ENCODE measurements at regions not wholly inside any gene's neighbourhood (a gene's known extent, or its start where the extent isn't known, plus 50 kb on each side); places are given as distances from the start of the nearest gene placed in this dataset.

DNA sequence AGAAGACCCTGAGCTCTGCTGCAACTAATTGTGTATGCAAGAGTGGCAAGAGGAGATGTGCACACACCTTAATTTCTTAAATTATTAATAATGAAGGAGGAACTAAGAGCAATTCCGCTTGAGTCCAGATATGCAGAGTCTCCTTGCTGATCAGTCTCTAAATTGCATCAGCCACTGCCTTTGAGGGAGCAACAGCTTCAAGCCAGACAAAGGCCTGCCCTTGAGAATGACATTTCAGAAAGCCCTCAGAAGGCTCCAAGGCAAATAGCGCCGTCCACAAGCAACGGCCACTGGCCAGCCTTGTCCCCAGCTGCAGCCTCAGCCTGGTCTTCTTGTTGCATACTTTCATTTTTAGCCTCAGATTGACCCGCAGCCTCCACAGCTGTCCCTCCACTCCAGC, 110.6 kb upstream of the RNF32 start:
- Histone ChIP-seq H3K14ac (replicated peaks; ENCODE audit: low read depth, low read length) (no peak overlapping the region), H2BK5ac (ENCODE audit: low read depth, low read length, poor library complexity, severe bottlenecking) (no peak overlapping the region), H3K4me1 (ENCODE audit: control insufficient read depth, insufficient read depth, low read length) (no peaks in the 10 kb centered on the region), H2AFZ (replicated peaks; ENCODE audit: low read length, poor library complexity) (no peak overlapping the region), H2AK5ac (ENCODE audit: low read depth, low read length) (no peak overlapping the region), H2BK20ac (ENCODE audit: low read depth, low read length) (no peak overlapping the region), H2BK15ac (ENCODE audit: low read depth, low read length) (no peak overlapping the region), H3K4me2 (ENCODE audit: low read depth, low read length) (no peak overlapping the region), H4K20me1 (ENCODE audit: insufficient read depth, low read length) (no peaks in the 10 kb centered on the region), H2AK9ac (replicated peaks; ENCODE audit: low read depth, low read length, poor library complexity) (no peak overlapping the region), H3K27me3 (ENCODE audit: control insufficient read depth, insufficient read depth, low read length) (no peaks in the 10 kb centered on the region), H3K23ac (ENCODE audit: low read depth, low read length) (no peak overlapping the region), H3K27ac (ENCODE audit: insufficient read depth, low read length) (no peak overlapping the region), H4K91ac (ENCODE audit: insufficient read depth, low read depth, low read length) (no peak overlapping the region), H3K9me3 (ENCODE audit: control insufficient read depth, insufficient read depth, low read length) (peaks cover 5% of the 10 kb centered on the region; the same call in 1 of the 2 replicates), H3K4ac (ENCODE audit: low read depth, low read length) (no peak overlapping the region), H2BK120ac (ENCODE audit: low read depth, low read length) (no peak overlapping the region), H3K4me3 (ENCODE audit: insufficient read depth, low read depth, low read length) (no peak overlapping the region), H3K36me3 (ENCODE audit: control insufficient read depth, insufficient read depth, low read length) (no peaks in the 10 kb centered on the region), H3K9ac (ENCODE audit: low read depth, low read length) (no peak overlapping the region), H4K8ac (ENCODE audit: low read depth in 2 of 2, low read length in 2 of 2) (no peak overlapping the region), H3K56ac (ENCODE audit: extremely low read depth, insufficient read depth, low read length) (no peak overlapping the region), H3K9me1 (ENCODE audit: insufficient read depth, low read length) (no peaks in the 10 kb centered on the region), H3K18ac (ENCODE audit: low read depth, low read length) (no peak overlapping the region), H3K79me1 (ENCODE audit: low read depth in 1 of 2, low read length in 2 of 2) (no peaks in the 10 kb centered on the region), H4K5ac (ENCODE audit: low read depth, low read length) (no peak overlapping the region)
- BruUV-seq (replicated peaks), result no TSS peak
- in situ Hi-C loops (cut with MboI; ENCODE audit: low sequenced_read_pairs), result no loop called here
- TF ChIP-seq RAD21 (IDR thresholded peaks at IDR 0.05; ENCODE audit: low read length), result no peak
- TF ChIP-seq CEBPB (IDR thresholded peaks at IDR 0.05; ENCODE audit: low read depth, low read length), result no peak
- no peak for TF ChIP-seq CHD1 (IDR thresholded peaks at IDR 0.05; ENCODE audit: low read depth, low read length)
- no peak for TF ChIP-seq FOS (IDR thresholded peaks at IDR 0.05; ENCODE audit: low read depth, low read length)
- no peak for TF ChIP-seq BHLHE40 (IDR thresholded peaks at IDR 0.05; ENCODE audit: low read depth, low read length)
- TF ChIP-seq, protein P1, sequence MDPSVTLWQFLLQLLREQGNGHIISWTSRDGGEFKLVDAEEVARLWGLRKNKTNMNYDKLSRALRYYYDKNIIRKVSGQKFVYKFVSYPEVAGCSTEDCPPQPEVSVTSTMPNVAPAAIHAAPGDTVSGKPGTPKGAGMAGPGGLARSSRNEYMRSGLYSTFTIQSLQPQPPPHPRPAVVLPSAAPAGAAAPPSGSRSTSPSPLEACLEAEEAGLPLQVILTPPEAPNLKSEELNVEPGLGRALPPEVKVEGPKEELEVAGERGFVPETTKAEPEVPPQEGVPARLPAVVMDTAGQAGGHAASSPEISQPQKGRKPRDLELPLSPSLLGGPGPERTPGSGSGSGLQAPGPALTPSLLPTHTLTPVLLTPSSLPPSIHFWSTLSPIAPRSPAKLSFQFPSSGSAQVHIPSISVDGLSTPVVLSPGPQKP (IDR thresholded peaks at IDR 0.05; ENCODE audit: borderline replicate concordance, low read depth, low read length), result no peak
- TF ChIP-seq, protein P2, sequence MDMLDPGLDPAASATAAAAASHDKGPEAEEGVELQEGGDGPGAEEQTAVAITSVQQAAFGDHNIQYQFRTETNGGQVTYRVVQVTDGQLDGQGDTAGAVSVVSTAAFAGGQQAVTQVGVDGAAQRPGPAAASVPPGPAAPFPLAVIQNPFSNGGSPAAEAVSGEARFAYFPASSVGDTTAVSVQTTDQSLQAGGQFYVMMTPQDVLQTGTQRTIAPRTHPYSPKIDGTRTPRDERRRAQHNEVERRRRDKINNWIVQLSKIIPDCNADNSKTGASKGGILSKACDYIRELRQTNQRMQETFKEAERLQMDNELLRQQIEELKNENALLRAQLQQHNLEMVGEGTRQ (IDR thresholded peaks at IDR 0.05; ENCODE audit: low read depth, low read length), result no peak
- TF ChIP-seq, protein P3, sequence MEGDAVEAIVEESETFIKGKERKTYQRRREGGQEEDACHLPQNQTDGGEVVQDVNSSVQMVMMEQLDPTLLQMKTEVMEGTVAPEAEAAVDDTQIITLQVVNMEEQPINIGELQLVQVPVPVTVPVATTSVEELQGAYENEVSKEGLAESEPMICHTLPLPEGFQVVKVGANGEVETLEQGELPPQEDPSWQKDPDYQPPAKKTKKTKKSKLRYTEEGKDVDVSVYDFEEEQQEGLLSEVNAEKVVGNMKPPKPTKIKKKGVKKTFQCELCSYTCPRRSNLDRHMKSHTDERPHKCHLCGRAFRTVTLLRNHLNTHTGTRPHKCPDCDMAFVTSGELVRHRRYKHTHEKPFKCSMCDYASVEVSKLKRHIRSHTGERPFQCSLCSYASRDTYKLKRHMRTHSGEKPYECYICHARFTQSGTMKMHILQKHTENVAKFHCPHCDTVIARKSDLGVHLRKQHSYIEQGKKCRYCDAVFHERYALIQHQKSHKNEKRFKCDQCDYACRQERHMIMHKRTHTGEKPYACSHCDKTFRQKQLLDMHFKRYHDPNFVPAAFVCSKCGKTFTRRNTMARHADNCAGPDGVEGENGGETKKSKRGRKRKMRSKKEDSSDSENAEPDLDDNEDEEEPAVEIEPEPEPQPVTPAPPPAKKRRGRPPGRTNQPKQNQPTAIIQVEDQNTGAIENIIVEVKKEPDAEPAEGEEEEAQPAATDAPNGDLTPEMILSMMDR (conservative IDR thresholded peaks at IDR 0.05; ENCODE audit: low read depth, low read length), result no peak
- TF ChIP-seq POLR2A (IDR thresholded peaks at IDR 0.05; ENCODE audit: low read depth, low read length), result no peak
- TF ChIP-seq RCOR1 (IDR thresholded peaks at IDR 0.05; ENCODE audit: insufficient replicate concordance, low read length), result no peak
- no peak for TF ChIP-seq MAZ (IDR thresholded peaks at IDR 0.05; ENCODE audit: borderline replicate concordance, low read depth, low read length)
- ChIA-PET POLR2A (ENCODE audit: unreplicated experiment) (no interaction called here), CTCF (interaction anchor here (0.6 kb wide), 1 partner anchor 19 kb away, joined by 3 read pairs; no protein-coding TSS in a partner anchor)
- no peak for DNase-seq
- WGBS, 2 experiments (ENCODE audit: extremely low coverage in 2 of 2, insufficient read length in 1 of 2), result 83% methylated on average over 1 of the region's 5 CpGs; no CpG with 5 or more reads in 1 of the 2 experiments
- dilution Hi-C loops (cut with HindIII; ENCODE audit: low sequenced_read_pairs, unreplicated experiment), result no loop called here
- no peak for ATAC-seq (ENCODE audit: low read depth)
- intact Hi-C loops (cut with micrococcal nuclease), result no loop called here
